GM12865 (cell line): ENCODE measurements at regions not wholly inside any gene's neighbourhood (a gene's known extent, or its start where the extent isn't known, plus 50 kb on each side); places are given as distances from the start of the nearest gene placed in this dataset.
A peak's percentile ranks its signal among the peaks of the same experiment; 100 is the strongest.
"Not testable (repeated sequence)": the region's sequence is repeated elsewhere in the genome, so short reads cannot be mapped to it uniquely, and the experiment has no call there.

Experiments
- DNase-seq: peaks from one replicate; pipeline ENCODE4 v3.0.0; 2010; ENCODE audit warnings: low read depth
- H3K4me3 ChIP-seq: 2 replicates; pipeline ENCODE4 v1.5.1; 2011; ENCODE audit warnings: mild to moderate bottlenecking, low read depth, low read length, control low read depth
- CTCF ChIP-seq: IDR thresholded peaks from 2 replicates; pipeline ENCODE4 v1.5.1; 2011; ENCODE audit warnings: low read length, control low read depth, low read depth, inconsistent platforms; ENCODE audit not compliant: insufficient read depth; ENCODE audit errors: missing control alignments

- no peak for TF ChIP-seq CTCF
- no peak for DNase-seq
- H3K4me3 ChIP-seq, result no peak overlapping the region
Measured at GRCh38 chr2:192948316-192948715, 753.6 kb upstream of the TMEFF2 start.

- no peak for TF ChIP-seq CTCF
- DNase-seq, result no peak
- H3K4me3 ChIP-seq, result no peak overlapping the region
Measured at GRCh38 chr2:192947352-192947751, 752.6 kb upstream of the TMEFF2 start.

GRCh38 chr2:192940767-192941166 lies 746.0 kb upstream of the TMEFF2 start:
- no peak overlapping the region for H3K4me3 ChIP-seq
- no peak for DNase-seq
- TF ChIP-seq CTCF, result peak; percentile 1

GRCh38 chr2:192932376-192932775 lies 737.6 kb upstream of the TMEFF2 start:
- TF ChIP-seq CTCF, result no peak
- DNase-seq, result no peak

GRCh38 chr2:192921631-192922030 lies 726.9 kb upstream of the TMEFF2 start:
- not testable (repeated sequence) for H3K4me3 ChIP-seq, DNase-seq

More at GRCh38 chr2:192932376-192932775, 737.6 kb upstream of the TMEFF2 start:
- no peak overlapping the region for H3K4me3 ChIP-seq

- no peak overlapping the region for H3K4me3 ChIP-seq
- DNase-seq, result no peak
- TF ChIP-seq CTCF, result no peak
Measured at GRCh38 chr2:192901446-192901845, 706.7 kb upstream of the TMEFF2 start.

- no peak for TF ChIP-seq CTCF
- H3K4me3 ChIP-seq, result no peak overlapping the region
- no peak for DNase-seq
Measured at GRCh38 chr2:192899466-192899865, 704.7 kb upstream of the TMEFF2 start.

- DNase-seq, H3K4me3 ChIP-seq: not testable (repeated sequence)
Measured at GRCh38 chr2:192893976-192894375, 699.2 kb upstream of the TMEFF2 start.
